Endothelial cell of umbilical vein (primary cell): ENCODE measurements at regions not wholly inside any gene's neighbourhood (a gene's known extent, or its start where the extent isn't known, plus 50 kb on each side); places are given as distances from the start of the nearest gene placed in this dataset.

ENCODE experiments used
- BruUV-seq: library from RNA; stranded (reverse); fragments of 400-500 nt; replicated peaks from 2 replicates; lab custom pipeline; 2021; lab: Mats Ljungman, UMichigan
- CTCF ChIA-PET: fragments of 300-600, 350-600 bp; sonication (Branson Sonifier 250); formaldehyde crosslinking; loops from one replicate; lab custom pipeline; 2021; ENCODE audit warnings: antibody characterized with exemption, inconsistent platforms; lab: Charles Lee
- POLR2A ChIA-PET: fragments of 300-600, 350-600 bp; sonication (Branson Sonifier 250); formaldehyde crosslinking; loops from one replicate; lab custom pipeline; 2021; ENCODE audit warnings: antibody characterized with exemption, inconsistent platforms; lab: Charles Lee
- DNase-seq: peaks from one replicate; pipeline ENCODE4 v3.0.0-alpha.2; 2011; ENCODE audit warnings: low read depth, low spot score
- FAIRE-seq: peaks from 2 replicates; lab custom pipeline; 2011; peaks lifted over from hg19 to GRCh38; lab: Jason Lieb, UNC
- H2AFZ ChIP-seq: 2 replicates; pipeline ENCODE4 v1.6.0; 2012; ENCODE audit warnings: low read depth, low read length, control low read depth, inconsistent platforms
- H3K27ac ChIP-seq: 2 replicates; pipeline ENCODE4 v1.5.1; 2011; ENCODE audit warnings: low read depth, mild to moderate bottlenecking, control low read depth, low read length, moderate library complexity; ENCODE audit not compliant: insufficient read depth
- H3K27me3 ChIP-seq, 2 experiments: 2 replicates each; pipeline versions ENCODE4 v1.6.0 to v1.6.1; 2011; ENCODE audit warnings: low read length in 2 of 2, mixed read lengths in 1 of 2; ENCODE audit not compliant: control insufficient read depth in 2 of 2, insufficient read depth in 2 of 2
- H3K36me3 ChIP-seq, 2 experiments: 2 replicates in 1 of 2; 3 replicates in 1 of 2; pipeline ENCODE4 v1.5.1; 2011; ENCODE audit warnings: low read length in 2 of 2, mild to moderate bottlenecking in 1 of 2, moderate library complexity in 1 of 2; ENCODE audit not compliant: control insufficient read depth in 2 of 2, insufficient read depth in 2 of 2; ENCODE audit errors: extremely low read depth in 1 of 2
- H3K4me1 ChIP-seq: 3 replicates; pipeline ENCODE4 v1.5.1; 2011; ENCODE audit warnings: mild to moderate bottlenecking, low read length; ENCODE audit not compliant: control insufficient read depth, insufficient read depth; ENCODE audit errors: extremely low read depth
- H3K4me2 ChIP-seq: 2 replicates; pipeline ENCODE4 v1.6.1; 2011; ENCODE audit warnings: low read length, control low read depth, mixed read lengths; ENCODE audit not compliant: insufficient read depth
- H3K4me3 ChIP-seq, 3 experiments: fragments of 200-600 bp in 1 of 3; sonication (generic), shearing (Covaris generic) in 1 of 3; replicated peaks in 1 of 3; 2 replicates each; pipeline ENCODE4 v1.5.1; 2011 to 2016; ENCODE audit warnings: control low read depth in 3 of 3, low read length in 3 of 3, mild to moderate bottlenecking in 2 of 3, inconsistent platforms in 1 of 3, low read depth in 1 of 3, moderate library complexity in 1 of 3; ENCODE audit not compliant: insufficient read depth in 1 of 3
- H3K79me2 ChIP-seq: 2 replicates; pipeline ENCODE4 v1.6.0; 2012; ENCODE audit warnings: low read length, inconsistent platforms; ENCODE audit not compliant: control insufficient read depth, insufficient read depth
- H3K9ac ChIP-seq: replicated peaks from 2 replicates; pipeline ENCODE3; 2011; ENCODE audit warnings: low read length, control low read depth; ENCODE audit not compliant: insufficient read depth; ENCODE audit errors: extremely low read depth
- H3K9me1 ChIP-seq: replicated peaks from 3 replicates; pipeline ENCODE4 v1.6.0; 2011; ENCODE audit warnings: mild to moderate bottlenecking, low read length; ENCODE audit not compliant: control insufficient read depth, insufficient read depth; ENCODE audit errors: extremely low read depth
- H3K9me3 ChIP-seq: replicated peaks from 2 replicates; pipeline ENCODE4 v1.5.1; 2012; ENCODE audit warnings: low read length, inconsistent platforms; ENCODE audit not compliant: control insufficient read depth, insufficient read depth
- H4K20me1 ChIP-seq: replicated peaks from 2 replicates; pipeline ENCODE3; 2011; ENCODE audit warnings: mild to moderate bottlenecking, low read length; ENCODE audit not compliant: control insufficient read depth, insufficient read depth; ENCODE audit errors: extremely low read depth
- CTCF ChIP-seq, 2 donors: IDR thresholded peaks; 1 replicate in 1 of 2; 2 replicates in 1 of 2; pipeline ENCODE4 v1.5.1; 2011; ENCODE audit warnings: low read length in 2 of 2, mild to moderate bottlenecking in 2 of 2, moderate library complexity in 2 of 2, control low read depth in 1 of 2, inconsistent platforms in 1 of 2, low read depth in 1 of 2; ENCODE audit not compliant: insufficient read depth in 1 of 2; ENCODE audit errors: extremely low read depth in 1 of 2
- EZH2 ChIP-seq: IDR thresholded peaks from 2 replicates; pipeline ENCODE4 v1.6.1; 2012; ENCODE audit warnings: borderline replicate concordance, low read depth, mild to moderate bottlenecking, moderate library complexity, low read length, inconsistent platforms; ENCODE audit not compliant: severe bottlenecking
- FOS ChIP-seq: IDR thresholded peaks from 2 replicates; pipeline ENCODE4 v1.6.1; 2011; ENCODE audit warnings: mild to moderate bottlenecking, low read length, moderate library complexity, borderline replicate concordance; ENCODE audit not compliant: insufficient read depth
- GATA2 ChIP-seq: IDR thresholded peaks from 2 replicates; pipeline ENCODE4 v1.7.0; 2011; ENCODE audit warnings: low read depth, mild to moderate bottlenecking, moderate library complexity, mixed read lengths, low read length; ENCODE audit not compliant: insufficient read length, insufficient read depth
- JUN ChIP-seq: IDR thresholded peaks from 2 replicates; pipeline ENCODE4 v1.6.1; 2011; ENCODE audit warnings: borderline replicate concordance, low read depth; ENCODE audit not compliant: insufficient read length, insufficient read depth
- MAX ChIP-seq: IDR thresholded peaks from 2 replicates; pipeline ENCODE4 v1.6.1; 2011; ENCODE audit not compliant: insufficient read depth, insufficient read length
- MYC ChIP-seq: IDR thresholded peaks from one replicate; pipeline ENCODE4 v1.6.1; 2011; ENCODE audit warnings: mild to moderate bottlenecking, low read depth, low read length
- POLR2A ChIP-seq: IDR thresholded peaks from 2 replicates; pipeline ENCODE4 v1.6.1; 2012; ENCODE audit warnings: low read depth, mild to moderate bottlenecking, control low read depth, low read length
- POLR2AphosphoS5 ChIP-seq: IDR thresholded peaks from 2 replicates; pipeline ENCODE4 v1.6.1; 2012; ENCODE audit warnings: low read depth, mild to moderate bottlenecking, control low read depth, low read length, moderate library complexity; ENCODE audit not compliant: insufficient read depth
- dilution Hi-C: fragments of 300-500 bp; cut with MboI; formaldehyde crosslinking; loops from one replicate; pipeline ENCODE4 v1.15.0; 2019; ENCODE audit warnings: low sequenced_read_pairs; ENCODE audit not compliant: extremely low pct_ligation_motif_present
- intact Hi-C: fragments of 100-400 bp; cut with micrococcal nuclease; formaldehyde crosslinking; loops from one replicate; pipeline ENCODE4 v1.10.0; 2022

- Histone ChIP-seq H3K9me3 (no peaks in the 10 kb centered on the region), H3K4me2 (peak overlapping the region; percentile 95), H3K9ac (peak overlapping the region; percentile 51), H3K9me1 (no peaks in the 10 kb centered on the region), H3K36me3 (no peaks in the 10 kb centered on the region), H3K4me3 (peak overlapping the region in 2 of 3 experiments; percentile 8 to 51), H3K4me1 (peaks cover 16% of the 10 kb centered on the region), H3K79me2 (no peaks in the 10 kb centered on the region), H4K20me1 (no peaks in the 10 kb centered on the region), H3K27me3 (peaks cover 0 to 3% of the 10 kb centered on the region in 2 experiments), H3K27ac (no peak overlapping the region), H2AFZ (peak overlapping the region; percentile 87)
- no peak for FAIRE-seq
- CTCF ChIA-PET = interaction anchor here (0.6 to 3.2 kb wide), 61 partner anchors 9 to 1229 kb away, joined by 3 to 87 read pairs (median 4); partner anchors contain the start of genes PFN2 and SELENOT
- POLR2A ChIA-PET = no interaction called here
- no peak for TF ChIP-seq POLR2AphosphoS5
- TF ChIP-seq MYC = no peak
- no peak for TF ChIP-seq EZH2
- no peak for TF ChIP-seq POLR2A
- TF ChIP-seq MAX = no peak
- TF ChIP-seq CTCF (IDR thresholded peaks at IDR 0.05; ENCODE audit: extremely low read depth in 1 of 2, insufficient read depth in 1 of 2, low read depth in 1 of 2, low read length in 2 of 2) = no peak
- TF ChIP-seq GATA2 = no peak
- no peak for TF ChIP-seq FOS
- TF ChIP-seq JUN = no peak
- dilution Hi-C loops (no loop called here), intact Hi-C loops (loop anchor here (1.0 kb wide), 4 partner anchors 213 to 304 kb away; no protein-coding TSS in a partner anchor)
- no TSS peak for BruUV-seq
- no peak for DNase-seq
Measured at GRCh38 chr3:150184426-150185071, 213.9 kb upstream of the PFN2 start.
